ENCODE measurements at regions not wholly inside any gene's neighbourhood (a gene's known extent, or its start where the extent isn't known, plus 50 kb on each side); places are given as distances from the start of the nearest gene placed in this dataset.

GRCh38 chr3:99128725-99129505, 227.4 kb upstream of the DCBLD2 start:
- Histone ChIP-seq H3K4me2 (ENCODE audit: low read depth, low read length) (no peak overlapping the region), H4K20me1 (ENCODE audit: insufficient read depth, low read length) (no peaks in the 10 kb centered on the region), H3K9ac (ENCODE audit: low read length) (no peak overlapping the region), H3K27ac (ENCODE audit: low read length) (no peak overlapping the region), H3K27me3 (replicated peaks; ENCODE audit: insufficient read depth, low read length) (no peaks in the 10 kb centered on the region), H3K9me2 (replicated peaks; ENCODE audit: insufficient read depth, low read length) (no peaks in the 10 kb centered on the region), H3K36me3 (replicated peaks; ENCODE audit: insufficient read depth, low read length) (no peaks in the 10 kb centered on the region), H3K4me3 (ENCODE audit: low read length) (no peak overlapping the region), H2AFZ (ENCODE audit: low read length) (no peak overlapping the region), H3K4me1 (ENCODE audit: low read length) (no peaks in the 10 kb centered on the region), H3K79me2 (ENCODE audit: low read length) (no peaks in the 10 kb centered on the region), H3K9me3 (replicated peaks; ENCODE audit: insufficient read depth, low read length) (no peaks in the 10 kb centered on the region), H3F3A (ENCODE audit: insufficient read depth, low read length) (no peaks in the 10 kb centered on the region)
- no peak for DNase-seq
- TF ChIP-seq CTCF (IDR thresholded peaks at IDR 0.05; ENCODE audit: low read length): no peak
- TF ChIP-seq EZH2phosphoT487 (IDR thresholded peaks at IDR 0.05; ENCODE audit: low read length): no peak
- TF ChIP-seq EZH2 (optimal IDR thresholded peaks at IDR 0.05; ENCODE audit: low read depth, low read length): no peak

DNA sequence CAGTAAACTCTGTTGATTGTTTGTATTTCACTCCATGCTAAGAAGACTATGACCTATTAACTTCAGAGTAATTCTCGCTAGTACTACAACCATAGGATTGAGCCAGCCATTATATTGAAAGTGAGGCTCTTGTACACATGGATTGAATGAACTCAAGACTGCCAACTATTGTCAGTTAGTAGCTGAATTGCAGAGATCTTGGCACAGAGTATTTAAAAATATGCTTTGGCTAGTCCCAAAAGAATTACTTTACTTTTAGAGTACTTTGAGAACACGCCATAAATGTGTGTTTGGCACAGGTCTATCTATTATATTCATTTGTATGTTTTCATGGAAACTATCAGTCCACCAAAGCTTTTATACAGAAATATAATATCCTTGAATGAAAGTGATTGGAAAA, 226.7 kb upstream of the DCBLD2 start:
- no peak for DNase-seq
- no peaks in the 10 kb centered on the region for H3K27me3 ChIP-seq (replicated peaks; ENCODE audit: insufficient read depth, low read length)
- no peak overlapping the region for H2AFZ ChIP-seq (ENCODE audit: low read length)
- H3K9me2 ChIP-seq (replicated peaks; ENCODE audit: insufficient read depth, low read length): no peaks in the 10 kb centered on the region
- H3K4me3 ChIP-seq (ENCODE audit: low read length): no peak overlapping the region
- no peaks in the 10 kb centered on the region for H4K20me1 ChIP-seq (ENCODE audit: insufficient read depth, low read length)
- H3K79me2 ChIP-seq (ENCODE audit: low read length): no peaks in the 10 kb centered on the region
- no peak overlapping the region for H3K27ac ChIP-seq (ENCODE audit: low read length)
- H3K36me3 ChIP-seq (replicated peaks; ENCODE audit: insufficient read depth, low read length): no peaks in the 10 kb centered on the region
- H3F3A ChIP-seq (ENCODE audit: insufficient read depth, low read length): no peaks in the 10 kb centered on the region
- H3K9ac ChIP-seq (ENCODE audit: low read length): no peak overlapping the region
- H3K9me3 ChIP-seq (replicated peaks; ENCODE audit: insufficient read depth, low read length): no peaks in the 10 kb centered on the region
- H3K4me2 ChIP-seq (ENCODE audit: low read depth, low read length): no peak overlapping the region
- H3K4me1 ChIP-seq (ENCODE audit: low read length): no peaks in the 10 kb centered on the region
- TF ChIP-seq EZH2 (optimal IDR thresholded peaks at IDR 0.05; ENCODE audit: low read depth, low read length): no peak
- TF ChIP-seq EZH2phosphoT487 (IDR thresholded peaks at IDR 0.05; ENCODE audit: low read length): no peak

- no peaks in the 10 kb centered on the region for H3K79me2 ChIP-seq (ENCODE audit: low read length)
- H3K4me2 ChIP-seq (ENCODE audit: low read depth, low read length): no peak overlapping the region
- no peak overlapping the region for H3K9ac ChIP-seq (ENCODE audit: low read length)
- no peaks in the 10 kb centered on the region for H3K4me1 ChIP-seq (ENCODE audit: low read length)
- H3F3A ChIP-seq (ENCODE audit: insufficient read depth, low read length): no peaks in the 10 kb centered on the region
- H4K20me1 ChIP-seq (ENCODE audit: insufficient read depth, low read length): no peaks in the 10 kb centered on the region
- no peak overlapping the region for H3K27ac ChIP-seq (ENCODE audit: low read length)
- no peaks in the 10 kb centered on the region for H3K9me3 ChIP-seq (replicated peaks; ENCODE audit: insufficient read depth, low read length)
- no peaks in the 10 kb centered on the region for H3K27me3 ChIP-seq (replicated peaks; ENCODE audit: insufficient read depth, low read length)
- H3K36me3 ChIP-seq (replicated peaks; ENCODE audit: insufficient read depth, low read length): no peaks in the 10 kb centered on the region
- TF ChIP-seq EZH2 (optimal IDR thresholded peaks at IDR 0.05; ENCODE audit: low read depth, low read length): no peak
- no peak for TF ChIP-seq CTCF (IDR thresholded peaks at IDR 0.05; ENCODE audit: low read length)
- TF ChIP-seq EZH2phosphoT487 (IDR thresholded peaks at IDR 0.05; ENCODE audit: low read length): no peak
- H3K9me2 ChIP-seq (replicated peaks; ENCODE audit: insufficient read depth, low read length): no peaks in the 10 kb centered on the region
- no peak overlapping the region for H2AFZ ChIP-seq (ENCODE audit: low read length)
- no peak for DNase-seq
- H3K4me3 ChIP-seq (ENCODE audit: low read length): no peak overlapping the region
These were observed 224.8 kb upstream of the DCBLD2 start for GRCh38 chr3:99126316-99126715.

- Histone ChIP-seq H3K9me3 (replicated peaks; ENCODE audit: insufficient read depth, low read length) (no peaks in the 10 kb centered on the region), H3K27me3 (replicated peaks; ENCODE audit: insufficient read depth, low read length) (no peaks in the 10 kb centered on the region), H3K4me2 (ENCODE audit: low read depth, low read length) (no peak overlapping the region), H3K79me2 (ENCODE audit: low read length) (no peaks in the 10 kb centered on the region), H3K27ac (ENCODE audit: low read length) (no peak overlapping the region), H4K20me1 (ENCODE audit: insufficient read depth, low read length) (no peaks in the 10 kb centered on the region), H3K9me2 (replicated peaks; ENCODE audit: insufficient read depth, low read length) (no peaks in the 10 kb centered on the region), H3F3A (ENCODE audit: insufficient read depth, low read length) (no peaks in the 10 kb centered on the region), H2AFZ (ENCODE audit: low read length) (no peak overlapping the region), H3K4me1 (ENCODE audit: low read length) (no peaks in the 10 kb centered on the region), H3K36me3 (replicated peaks; ENCODE audit: insufficient read depth, low read length) (no peaks in the 10 kb centered on the region), H3K4me3 (ENCODE audit: low read length) (no peak overlapping the region), H3K9ac (ENCODE audit: low read length) (no peak overlapping the region)
- TF ChIP-seq EZH2 (optimal IDR thresholded peaks at IDR 0.05; ENCODE audit: low read depth, low read length) (no peak), CTCF (IDR thresholded peaks at IDR 0.05; ENCODE audit: low read length) (no peak), EZH2phosphoT487 (IDR thresholded peaks at IDR 0.05; ENCODE audit: low read length) (no peak)
- DNase-seq: no peak
These were observed 217.9 kb upstream of the DCBLD2 start for GRCh38 chr3:99119385-99119784.
